ENCODE measurements at regions not wholly inside any gene's neighbourhood (a gene's known extent, or its start where the extent isn't known, plus 50 kb on each side); places are given as distances from the start of the nearest gene placed in this dataset.

- Histone ChIP-seq H3K4me1 (ENCODE audit: insufficient read depth, low read length) (no peaks in the 10 kb centered on the region), H3K27me3 (ENCODE audit: insufficient read depth, low read length) (no peaks in the 10 kb centered on the region), H3K27ac (ENCODE audit: low read depth, low read length) (no peak overlapping the region), H3K36me3 (ENCODE audit: insufficient read depth, low read length) (no peaks in the 10 kb centered on the region), H3K4me3 (ENCODE audit: low read length in 2 of 2) (no peak overlapping the region), H3K9me3 (ENCODE audit: control insufficient read depth in 1 of 2, low read length in 2 of 2) (no peaks in the 10 kb centered on the region)
- intact Hi-C loops (cut with micrococcal nuclease): no loop called here
- Mint-ChIP-seq H3K4me1 (no peaks in the 10 kb centered on the region), H3K27ac (no peak overlapping the region), H3K9me3 (peaks cover 0 to 8% (median 4%) of the 10 kb centered on the region in 8 donors), H3K36me3 (no peaks in the 10 kb centered on the region), H3K4me3 (no peak overlapping the region), H3K27me3 (no peaks in the 10 kb centered on the region)
- DNase-seq: no peak
- ChIA-PET CTCF (ENCODE audit: partially characterized antibody) (no interaction called here), POLR2A (ENCODE audit: partially characterized antibody) (no interaction called here)
These were observed 532.9 kb downstream of the ANKRD50 start for GRCh38 chr4:124179506-124180186.

- CTCF ChIA-PET (ENCODE audit: partially characterized antibody): no interaction called here
- H3K36me3 ChIP-seq (ENCODE audit: insufficient read depth, low read length): no peaks in the 10 kb centered on the region
- H3K4me3 ChIP-seq (ENCODE audit: low read length in 2 of 2): no peak overlapping the region
- H3K27ac ChIP-seq (ENCODE audit: low read depth, low read length): no peak overlapping the region
- H3K9me3 ChIP-seq (ENCODE audit: control insufficient read depth in 1 of 2, low read length in 2 of 2): no peaks in the 10 kb centered on the region
- H3K27ac Mint-ChIP-seq: no peak overlapping the region
- DNase-seq: no peak
- intact Hi-C loops (cut with micrococcal nuclease): no loop called here
- POLR2A ChIA-PET (ENCODE audit: partially characterized antibody): no interaction called here
- H3K4me1 ChIP-seq (ENCODE audit: insufficient read depth, low read length): no peaks in the 10 kb centered on the region
- no peak overlapping the region for H3K4me3 Mint-ChIP-seq
- no peaks in the 10 kb centered on the region for H3K27me3 Mint-ChIP-seq
- H3K9me3 Mint-ChIP-seq: peaks cover 0 to 8% (median 4%) of the 10 kb centered on the region in 8 donors
- H3K4me1 Mint-ChIP-seq: no peaks in the 10 kb centered on the region
- no peaks in the 10 kb centered on the region for H3K36me3 Mint-ChIP-seq
- H3K27me3 ChIP-seq (ENCODE audit: insufficient read depth, low read length): no peaks in the 10 kb centered on the region
These were observed 531.5 kb downstream of the ANKRD50 start for GRCh38 chr4:124181039-124181438.

- Mint-ChIP-seq H3K36me3 (no peaks in the 10 kb centered on the region), H3K4me1 (no peaks in the 10 kb centered on the region), H3K27me3 (no peaks in the 10 kb centered on the region), H3K4me3 (no peak overlapping the region), H3K27ac (no peak overlapping the region), H3K9me3 (peaks cover 0 to 8% (median 4%) of the 10 kb centered on the region in 8 donors)
- no peaks in the 10 kb centered on the region for H3K4me1 ChIP-seq (ENCODE audit: insufficient read depth, low read length)
- POLR2A ChIA-PET (ENCODE audit: partially characterized antibody): no interaction called here
- H3K27me3 ChIP-seq (ENCODE audit: insufficient read depth, low read length): no peaks in the 10 kb centered on the region
- H3K9me3 ChIP-seq (ENCODE audit: control insufficient read depth in 1 of 2, low read length in 2 of 2): no peaks in the 10 kb centered on the region
- DNase-seq: no peak
- CTCF ChIA-PET (ENCODE audit: partially characterized antibody): no interaction called here
- no peak overlapping the region for H3K27ac ChIP-seq (ENCODE audit: low read depth, low read length)
- intact Hi-C loops (cut with micrococcal nuclease): no loop called here
- no peak overlapping the region for H3K4me3 ChIP-seq (ENCODE audit: low read length in 2 of 2)
- H3K36me3 ChIP-seq (ENCODE audit: insufficient read depth, low read length): no peaks in the 10 kb centered on the region
These were observed 529.3 kb downstream of the ANKRD50 start for GRCh38 chr4:124183231-124183630.

GRCh38 chr4:124183926-124184325 is 528.6 kb downstream of the ANKRD50 start:
- ChIA-PET POLR2A (ENCODE audit: partially characterized antibody) (no interaction called here), CTCF (ENCODE audit: partially characterized antibody) (no interaction called here)
- H3K27ac ChIP-seq (ENCODE audit: low read depth, low read length): no peak overlapping the region
- peaks cover 0 to 8% (median 4%) of the 10 kb centered on the region in 8 donors for H3K9me3 Mint-ChIP-seq
- H3K4me3 ChIP-seq (ENCODE audit: low read length in 2 of 2): no peak overlapping the region
- H3K4me3 Mint-ChIP-seq: no peak overlapping the region
- H3K27ac Mint-ChIP-seq: no peak overlapping the region
- DNase-seq: no peak
- H3K36me3 Mint-ChIP-seq: no peaks in the 10 kb centered on the region
- H3K27me3 Mint-ChIP-seq: no peaks in the 10 kb centered on the region
- H3K9me3 ChIP-seq (ENCODE audit: control insufficient read depth in 1 of 2, low read length in 2 of 2): no peaks in the 10 kb centered on the region
- no peaks in the 10 kb centered on the region for H3K36me3 ChIP-seq (ENCODE audit: insufficient read depth, low read length)
- H3K27me3 ChIP-seq (ENCODE audit: insufficient read depth, low read length): no peaks in the 10 kb centered on the region
- intact Hi-C loops (cut with micrococcal nuclease): no loop called here
- no peaks in the 10 kb centered on the region for H3K4me1 ChIP-seq (ENCODE audit: insufficient read depth, low read length)
- no peaks in the 10 kb centered on the region for H3K4me1 Mint-ChIP-seq

GRCh38 chr4:124184792-124185191 is 527.7 kb downstream of the ANKRD50 start:
- Histone ChIP-seq H3K27ac (ENCODE audit: low read depth, low read length) (no peak overlapping the region), H3K4me1 (ENCODE audit: insufficient read depth, low read length) (no peaks in the 10 kb centered on the region), H3K9me3 (ENCODE audit: control insufficient read depth in 1 of 2, low read length in 2 of 2) (no peaks in the 10 kb centered on the region), H3K4me3 (ENCODE audit: low read length in 2 of 2) (no peak overlapping the region), H3K27me3 (ENCODE audit: insufficient read depth, low read length) (no peaks in the 10 kb centered on the region), H3K36me3 (ENCODE audit: insufficient read depth, low read length) (no peaks in the 10 kb centered on the region)
- no peak for DNase-seq
- Mint-ChIP-seq H3K27me3 (no peaks in the 10 kb centered on the region), H3K36me3 (no peaks in the 10 kb centered on the region), H3K4me3 (no peak overlapping the region), H3K9me3 (peaks cover 0 to 8% (median 4%) of the 10 kb centered on the region in 8 donors), H3K27ac (no peak overlapping the region), H3K4me1 (no peaks in the 10 kb centered on the region)
- ChIA-PET POLR2A (ENCODE audit: partially characterized antibody) (no interaction called here), CTCF (ENCODE audit: partially characterized antibody) (no interaction called here)
- intact Hi-C loops (cut with micrococcal nuclease): no loop called here

- H3K4me3 ChIP-seq (ENCODE audit: low read length in 2 of 2): no peak overlapping the region
- no peaks in the 10 kb centered on the region for H3K4me1 ChIP-seq (ENCODE audit: insufficient read depth, low read length)
- H3K27ac ChIP-seq (ENCODE audit: low read depth, low read length): no peak overlapping the region
- H3K9me3 ChIP-seq (ENCODE audit: control insufficient read depth in 1 of 2, low read length in 2 of 2): no peaks in the 10 kb centered on the region
- Mint-ChIP-seq H3K36me3 (no peaks in the 10 kb centered on the region), H3K27me3 (no peaks in the 10 kb centered on the region), H3K27ac (no peak overlapping the region), H3K4me3 (no peak overlapping the region), H3K9me3 (peaks cover 2 to 15% (median 6%) of the 10 kb centered on the region in 8 donors), H3K4me1 (no peaks in the 10 kb centered on the region)
- H3K27me3 ChIP-seq (ENCODE audit: insufficient read depth, low read length): no peaks in the 10 kb centered on the region
- no peaks in the 10 kb centered on the region for H3K36me3 ChIP-seq (ENCODE audit: insufficient read depth, low read length)
- no peak for DNase-seq
- intact Hi-C loops (cut with micrococcal nuclease): no loop called here
- POLR2A ChIA-PET (ENCODE audit: partially characterized antibody): no interaction called here
- CTCF ChIA-PET (ENCODE audit: partially characterized antibody): no interaction called here
These were observed 523.9 kb downstream of the ANKRD50 start for GRCh38 chr4:124188595-124188994.

GRCh38 chr4:124189545-124189944 is 523.0 kb downstream of the ANKRD50 start:
- Mint-ChIP-seq H3K27ac (no peak overlapping the region), H3K9me3 (peaks cover 2 to 21% (median 6%) of the 10 kb centered on the region in 8 donors), H3K4me3 (no peak overlapping the region), H3K36me3 (no peaks in the 10 kb centered on the region), H3K4me1 (no peaks in the 10 kb centered on the region), H3K27me3 (no peaks in the 10 kb centered on the region)
- no peaks in the 10 kb centered on the region for H3K27me3 ChIP-seq (ENCODE audit: insufficient read depth, low read length)
- H3K27ac ChIP-seq (ENCODE audit: low read depth, low read length): no peak overlapping the region
- ChIA-PET CTCF (ENCODE audit: partially characterized antibody) (no interaction called here), POLR2A (ENCODE audit: partially characterized antibody) (no interaction called here)
- no peaks in the 10 kb centered on the region for H3K9me3 ChIP-seq (ENCODE audit: control insufficient read depth in 1 of 2, low read length in 2 of 2)
- no peak overlapping the region for H3K4me3 ChIP-seq (ENCODE audit: low read length in 2 of 2)
- H3K4me1 ChIP-seq (ENCODE audit: insufficient read depth, low read length): no peaks in the 10 kb centered on the region
- DNase-seq: no peak
- H3K36me3 ChIP-seq (ENCODE audit: insufficient read depth, low read length): no peaks in the 10 kb centered on the region
- intact Hi-C loops (cut with micrococcal nuclease): no loop called here

- H3K9me3 Mint-ChIP-seq: peaks cover 2 to 31% (median 9%) of the 10 kb centered on the region in 8 donors
- no peaks in the 10 kb centered on the region for H3K4me1 Mint-ChIP-seq
- H3K9me3 ChIP-seq (ENCODE audit: control insufficient read depth in 1 of 2, low read length in 2 of 2): no peaks in the 10 kb centered on the region
- POLR2A ChIA-PET (ENCODE audit: partially characterized antibody): no interaction called here
- H3K4me3 ChIP-seq (ENCODE audit: low read length in 2 of 2): no peak overlapping the region
- DNase-seq: peak in 1 of 5 donors; percentile 22
- no peaks in the 10 kb centered on the region for H3K36me3 ChIP-seq (ENCODE audit: insufficient read depth, low read length)
- intact Hi-C loops (cut with micrococcal nuclease): no loop called here
- CTCF ChIA-PET (ENCODE audit: partially characterized antibody): no interaction called here
- no peaks in the 10 kb centered on the region for H3K36me3 Mint-ChIP-seq
- H3K27ac Mint-ChIP-seq: no peak overlapping the region
- H3K27me3 Mint-ChIP-seq: no peaks in the 10 kb centered on the region
- no peaks in the 10 kb centered on the region for H3K4me1 ChIP-seq (ENCODE audit: insufficient read depth, low read length)
- H3K27me3 ChIP-seq (ENCODE audit: insufficient read depth, low read length): no peaks in the 10 kb centered on the region
- H3K4me3 Mint-ChIP-seq: no peak overlapping the region
- H3K27ac ChIP-seq (ENCODE audit: low read depth, low read length): no peak overlapping the region
These were observed 521.2 kb downstream of the ANKRD50 start for GRCh38 chr4:124191329-124191728.
